ENCODE measurements at regions not wholly inside any gene's neighbourhood (a gene's known extent, or its start where the extent isn't known, plus 50 kb on each side); places are given as distances from the start of the nearest gene placed in this dataset.

DNA sequence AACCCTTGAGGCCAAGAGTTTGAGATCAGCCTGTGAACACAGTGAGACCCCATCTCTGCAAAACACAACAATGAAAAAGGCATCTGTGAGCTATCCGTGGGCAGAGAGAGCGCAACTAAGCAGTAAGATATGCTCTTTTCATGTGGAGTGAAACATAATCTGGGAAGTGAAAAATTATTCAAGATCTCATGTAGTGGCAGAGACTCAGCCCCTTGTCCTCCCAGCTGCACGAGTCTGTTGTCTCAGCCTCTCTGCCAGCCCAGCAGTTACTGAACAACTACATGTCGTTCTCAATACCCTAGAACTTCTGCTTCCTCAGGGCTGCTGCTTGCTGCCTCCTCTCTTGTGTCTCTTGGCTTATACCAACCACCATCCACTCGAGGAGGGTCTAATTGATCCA lies 61.3 kb upstream of the WDR26 start:
- no peak for FAIRE-seq
- no peak for DNase-seq (ENCODE audit: insufficient read length, low spot score)
- TF ChIP-seq POU2F2 (IDR thresholded peaks at IDR 0.05; ENCODE audit: low read depth, low read length) (no peak), TAF1 (IDR thresholded peaks at IDR 0.05; ENCODE audit: low read depth, low read length) (no peak), POLR2AphosphoS5 (IDR thresholded peaks at IDR 0.05; ENCODE audit: low read depth, low read length) (no peak), PAX5 (IDR thresholded peaks at IDR 0.05; ENCODE audit: insufficient read depth, low read length, severe bottlenecking) (no peak), POLR2A (IDR thresholded peaks at IDR 0.05; ENCODE audit: low read depth, low read length) (no peak), SPI1 (IDR thresholded peaks at IDR 0.05; ENCODE audit: low read depth, low read length) (no peak)

DNA sequence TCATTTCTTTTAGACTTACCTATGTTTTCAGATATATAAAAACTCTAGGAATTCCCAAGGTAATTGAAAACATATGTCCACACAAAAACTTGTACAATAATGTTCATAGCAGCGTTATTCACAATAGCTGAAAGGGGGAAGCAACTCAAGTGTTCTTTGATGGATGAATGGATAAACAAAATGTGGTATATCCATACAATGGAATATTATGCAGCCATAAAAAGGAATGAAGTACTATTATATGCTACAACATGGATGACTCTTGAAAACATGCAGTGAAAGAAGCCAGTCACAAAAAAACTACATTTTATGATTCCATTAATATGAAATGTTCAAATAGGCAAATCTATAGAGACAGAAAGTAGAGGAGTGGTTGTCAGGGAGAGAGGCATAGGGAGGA lies 62.2 kb upstream of the WDR26 start:
- TF ChIP-seq POLR2AphosphoS5 (IDR thresholded peaks at IDR 0.05; ENCODE audit: low read depth, low read length) (no peak), POLR2A (IDR thresholded peaks at IDR 0.05; ENCODE audit: low read depth, low read length) (no peak), SPI1 (IDR thresholded peaks at IDR 0.05; ENCODE audit: low read depth, low read length) (no peak), TAF1 (IDR thresholded peaks at IDR 0.05; ENCODE audit: low read depth, low read length) (no peak), POU2F2 (IDR thresholded peaks at IDR 0.05; ENCODE audit: low read depth, low read length) (no peak), PAX5 (IDR thresholded peaks at IDR 0.05; ENCODE audit: insufficient read depth, low read length, severe bottlenecking) (no peak)
- FAIRE-seq (no peak), DNase-seq (ENCODE audit: insufficient read length, low spot score) (no peak)

DNA sequence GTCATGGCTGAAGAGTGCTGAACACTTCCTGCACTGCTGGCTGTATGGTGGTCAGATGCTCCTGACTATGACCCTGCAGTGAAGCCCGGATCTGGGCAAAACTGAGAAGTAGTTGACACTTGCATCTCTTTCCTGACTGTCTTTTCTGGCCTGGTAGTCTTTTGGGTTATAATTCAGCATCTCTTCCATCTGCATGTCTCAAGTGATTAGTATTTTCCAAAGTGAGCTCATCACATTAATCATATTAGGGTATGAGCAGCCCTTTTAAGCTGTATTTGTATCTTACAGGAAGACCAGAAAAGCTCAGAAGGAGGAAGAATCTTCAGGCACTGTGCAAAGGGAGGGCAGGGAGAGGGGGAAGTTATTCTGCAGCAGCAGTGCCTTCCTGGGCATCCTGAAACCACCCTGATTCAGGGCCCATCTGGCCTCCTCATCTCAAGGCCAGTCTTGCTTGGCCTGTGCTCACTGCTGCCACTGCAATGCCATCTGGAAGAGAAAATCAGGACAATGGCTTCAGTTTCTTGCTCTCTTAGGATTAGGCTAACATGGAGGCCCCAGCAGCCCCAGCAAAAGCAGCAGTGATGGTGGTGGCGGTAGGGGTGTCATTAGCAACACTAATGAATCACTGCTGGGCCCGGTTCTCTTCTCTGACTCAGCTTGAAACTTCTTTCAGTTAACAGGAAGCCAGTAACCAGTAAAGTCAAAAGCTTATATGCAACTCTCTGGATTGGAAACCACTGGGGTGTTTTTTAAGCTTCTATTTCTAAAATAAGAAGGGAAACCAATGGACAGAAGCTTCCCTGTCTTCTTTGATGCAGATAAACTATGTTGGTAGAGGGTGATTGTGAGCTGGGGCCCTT lies 63.3 kb upstream of the WDR26 start:
- peak; percentile 54 for DNase-seq (ENCODE audit: insufficient read length, low spot score)
- peak; percentile 80 for FAIRE-seq
- TF ChIP-seq POU2F2 (IDR thresholded peaks at IDR 0.05; ENCODE audit: low read depth, low read length) (0 out of 2 replicates have a peak, but pooled peaks have one; percentile 56), SPI1 (IDR thresholded peaks at IDR 0.05; ENCODE audit: low read depth, low read length) (peak; percentile 59), POLR2AphosphoS5 (IDR thresholded peaks at IDR 0.05; ENCODE audit: low read depth, low read length) (no peak; the same call in 1 of the 2 replicates), PAX5 (IDR thresholded peaks at IDR 0.05; ENCODE audit: insufficient read depth, low read length, severe bottlenecking) (peak; percentile 4), POLR2A (IDR thresholded peaks at IDR 0.05; ENCODE audit: low read depth, low read length) (peak; percentile 70), TAF1 (IDR thresholded peaks at IDR 0.05; ENCODE audit: low read depth, low read length) (peak; percentile 57; the same call in 1 of the 2 replicates)

- FAIRE-seq (peak; percentile 55), DNase-seq (ENCODE audit: insufficient read length, low spot score) (no peak)
Observed at GRCh38 chr1:224498574-224499170, 64.1 kb upstream of the WDR26 start.

DNA sequence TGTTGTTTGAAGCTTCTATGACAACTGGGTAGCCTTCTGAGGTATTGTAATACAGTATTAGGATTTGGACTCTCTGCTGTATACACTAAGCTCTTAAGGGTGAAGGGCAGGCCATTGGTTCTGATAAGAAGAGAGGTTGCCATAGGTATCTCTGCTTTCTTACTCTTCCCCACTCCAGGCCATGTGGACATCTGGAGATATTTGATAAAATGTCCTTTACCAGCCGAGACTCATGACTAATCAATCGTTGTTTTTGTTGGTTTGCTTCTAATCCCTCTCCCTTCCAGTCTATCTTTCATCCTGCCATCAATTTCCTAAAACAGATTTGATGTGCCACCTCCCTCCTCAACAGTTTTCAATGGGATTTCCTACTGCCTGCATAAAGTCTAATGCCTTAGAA lies 64.6 kb upstream of the WDR26 start:
- no peak for FAIRE-seq
- TF ChIP-seq SPI1 (IDR thresholded peaks at IDR 0.05; ENCODE audit: low read depth, low read length) (no peak), POLR2AphosphoS5 (IDR thresholded peaks at IDR 0.05; ENCODE audit: low read depth, low read length) (no peak), TAF1 (IDR thresholded peaks at IDR 0.05; ENCODE audit: low read depth, low read length) (no peak), PAX5 (IDR thresholded peaks at IDR 0.05; ENCODE audit: insufficient read depth, low read length, severe bottlenecking) (no peak), POLR2A (IDR thresholded peaks at IDR 0.05; ENCODE audit: low read depth, low read length) (no peak), POU2F2 (IDR thresholded peaks at IDR 0.05; ENCODE audit: low read depth, low read length) (no peak)
- DNase-seq (ENCODE audit: insufficient read length, low spot score), result no peak

More at GRCh38 chr1:224498574-224499170, 64.1 kb upstream of the WDR26 start:
- TF ChIP-seq SPI1 (IDR thresholded peaks at IDR 0.05; ENCODE audit: low read depth, low read length), result 0 out of 2 replicates have a peak, but pooled peaks have one; percentile 0
- no peak for TF ChIP-seq PAX5 (IDR thresholded peaks at IDR 0.05; ENCODE audit: insufficient read depth, low read length, severe bottlenecking)

- TF ChIP-seq POLR2AphosphoS5 (IDR thresholded peaks at IDR 0.05; ENCODE audit: low read depth, low read length), result no peak
- TF ChIP-seq TAF1 (IDR thresholded peaks at IDR 0.05; ENCODE audit: low read depth, low read length), result no peak
- no peak for TF ChIP-seq POLR2A (IDR thresholded peaks at IDR 0.05; ENCODE audit: low read depth, low read length)
- TF ChIP-seq SPI1 (IDR thresholded peaks at IDR 0.05; ENCODE audit: low read depth, low read length), result no peak
- no peak for TF ChIP-seq PAX5 (IDR thresholded peaks at IDR 0.05; ENCODE audit: insufficient read depth, low read length, severe bottlenecking)
- TF ChIP-seq POU2F2 (IDR thresholded peaks at IDR 0.05; ENCODE audit: low read depth, low read length), result no peak
- no peak for DNase-seq (ENCODE audit: insufficient read length, low spot score)
- no peak for FAIRE-seq
Observed at GRCh38 chr1:224500796-224501195, 66.2 kb upstream of the WDR26 start.

DNA sequence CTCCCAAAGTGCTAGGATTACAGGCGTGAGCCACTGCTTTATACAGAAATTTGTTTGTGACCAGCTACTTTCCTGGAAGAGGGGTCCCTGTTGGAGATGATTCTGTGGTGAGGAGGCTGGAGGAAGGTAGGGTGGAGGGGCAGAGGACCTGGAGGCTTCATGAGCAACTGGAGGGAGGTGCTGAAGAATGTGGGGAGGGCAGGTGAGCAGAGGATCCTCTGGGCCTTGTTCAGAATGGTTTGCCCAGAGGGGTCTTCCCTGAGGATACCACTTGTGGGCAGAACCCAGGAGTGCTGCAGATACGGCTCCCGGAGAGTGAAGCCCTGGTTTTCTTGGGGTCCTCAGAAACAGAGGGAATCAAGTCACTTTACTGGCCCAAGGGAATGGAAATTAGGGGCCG lies 67.2 kb upstream of the WDR26 start:
- no peak for DNase-seq (ENCODE audit: insufficient read length, low spot score)
- FAIRE-seq, result no peak
- TF ChIP-seq TAF1 (IDR thresholded peaks at IDR 0.05; ENCODE audit: low read depth, low read length) (no peak), POU2F2 (IDR thresholded peaks at IDR 0.05; ENCODE audit: low read depth, low read length) (no peak), POLR2AphosphoS5 (IDR thresholded peaks at IDR 0.05; ENCODE audit: low read depth, low read length) (no peak), SPI1 (IDR thresholded peaks at IDR 0.05; ENCODE audit: low read depth, low read length) (no peak), PAX5 (IDR thresholded peaks at IDR 0.05; ENCODE audit: insufficient read depth, low read length, severe bottlenecking) (no peak), POLR2A (IDR thresholded peaks at IDR 0.05; ENCODE audit: low read depth, low read length) (no peak)

GRCh38 chr1:224502459-224503160 lies 68.0 kb upstream of the WDR26 start:
- DNase-seq (ENCODE audit: insufficient read length, low spot score), result no peak
- FAIRE-seq, result peak; percentile 38

More at GRCh38 chr1:224502459-224503160, 68.0 kb upstream of the WDR26 start:
- TF ChIP-seq SPI1 (IDR thresholded peaks at IDR 0.05; ENCODE audit: low read depth, low read length) (no peak), POLR2AphosphoS5 (IDR thresholded peaks at IDR 0.05; ENCODE audit: low read depth, low read length) (no peak), TAF1 (IDR thresholded peaks at IDR 0.05; ENCODE audit: low read depth, low read length) (no peak), POU2F2 (IDR thresholded peaks at IDR 0.05; ENCODE audit: low read depth, low read length) (no peak), POLR2A (IDR thresholded peaks at IDR 0.05; ENCODE audit: low read depth, low read length) (no peak), PAX5 (IDR thresholded peaks at IDR 0.05; ENCODE audit: insufficient read depth, low read length, severe bottlenecking) (no peak)
